Testis (tissue), 2 donors: ENCODE measurements at regions not wholly inside any gene's neighbourhood (a gene's known extent, or its start where the extent isn't known, plus 50 kb on each side); places are given as distances from the start of the nearest gene placed in this dataset.

Experiments used
- DNase-seq: peaks from one replicate; pipeline ENCODE4 v3.0.0-alpha.2; 2019
- H3K27ac ChIP-seq, 2 donors: fragments of 200-600 bp; sonication (generic); one replicate each; pipeline ENCODE4 v1.5.1; 2019
- H3K27me3 ChIP-seq: fragments of 200-600 bp; sonication (generic); one replicate; pipeline ENCODE4 v1.5.1; 2019
- H3K36me3 ChIP-seq: fragments of 200-600 bp; sonication (generic); one replicate; pipeline ENCODE4 v1.5.1; 2017; ENCODE audit warnings: low read depth; ENCODE audit errors: missing control alignments
- H3K4me1 ChIP-seq: fragments of 200-600 bp; sonication (generic); one replicate; pipeline ENCODE4 v1.5.1; 2019
- H3K4me3 ChIP-seq, 2 donors: fragments of 200-600 bp; sonication (generic); one replicate each; pipeline ENCODE4 v1.5.1; 2017 to 2019
- H3K9me3 ChIP-seq: fragments of 200-600 bp; sonication (generic); one replicate; pipeline ENCODE4 v1.5.1; 2017
- POLR2A ChIP-seq: fragments of 450-650 bp; IDR thresholded peaks from one replicate; pipeline ENCODE4 v1.6.1; 2017; ENCODE audit warnings: antibody characterized with exemption, mild to moderate bottlenecking, moderate library complexity
- WGBS, 2 donors: methylation state at CpG; one replicate each; pipeline ENCODE4 v1.1.5; 2018; 5-methylcytosine and 5-hydroxymethylcytosine counted together
- intact Hi-C: fragments of 100-400 bp; cut with DNase I; formaldehyde crosslinking; loops from one replicate; pipeline ENCODE4 v1.15.1; 2023; ENCODE audit warnings: low total_unique reads
- TF ChIP-seq, protein P1 (sequence below), 3 experiments: fragments of 450-650 bp in 2 of 3; fragments of 200-600 bp in 1 of 3; sonication (generic) in 1 of 3; IDR thresholded peaks; one replicate each; pipeline ENCODE4 v1.5.1; 2016 to 2019; ENCODE audit warnings: antibody characterized with exemption in 3 of 3, mild to moderate bottlenecking in 2 of 3, moderate library complexity in 1 of 3

DNA sequence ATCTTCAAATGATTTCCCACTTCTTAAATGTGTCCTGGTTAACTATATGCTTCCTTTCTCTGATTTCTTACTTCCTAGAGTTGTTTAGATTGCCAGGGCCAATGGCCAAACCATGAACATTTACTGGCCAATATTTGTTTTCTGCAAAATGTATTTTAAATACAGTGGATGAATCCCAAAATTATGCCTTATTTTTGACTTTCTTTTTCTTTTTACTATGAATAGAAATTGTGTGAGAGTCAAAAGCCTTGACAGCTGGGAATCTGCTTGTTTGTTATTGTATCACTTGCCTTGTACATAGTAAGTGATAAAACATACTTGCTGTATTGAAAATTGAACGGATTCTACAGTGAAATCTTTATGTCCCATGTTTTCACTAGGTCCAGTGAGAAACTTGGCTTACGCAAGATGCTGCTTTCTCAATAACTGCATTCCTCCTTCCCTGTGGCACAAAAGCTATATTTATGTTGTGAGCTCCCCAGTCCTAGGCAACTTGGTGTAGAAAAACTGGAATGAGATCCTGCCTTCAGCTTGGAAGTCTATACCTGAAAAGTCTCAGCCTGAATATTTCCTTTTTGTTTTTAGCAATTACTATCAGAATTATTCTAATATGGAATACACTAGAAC, 295.2 kb downstream of the EPHA7 start:
- Histone ChIP-seq H3K27me3 (no peaks in the 10 kb centered on the region), H3K27ac (no peak overlapping the region), H3K4me3 (no peak overlapping the region), H3K4me1 (no peaks in the 10 kb centered on the region), H3K9me3 (no peaks in the 10 kb centered on the region), H3K36me3 (no peaks in the 10 kb centered on the region)
- 73 to 75% methylated on average over 2 of the region's 2 CpGs for WGBS, 2 donors
- intact Hi-C loops, result no loop called here
- no peak for DNase-seq
- TF ChIP-seq POLR2A, result no peak
- TF ChIP-seq, protein P1, sequence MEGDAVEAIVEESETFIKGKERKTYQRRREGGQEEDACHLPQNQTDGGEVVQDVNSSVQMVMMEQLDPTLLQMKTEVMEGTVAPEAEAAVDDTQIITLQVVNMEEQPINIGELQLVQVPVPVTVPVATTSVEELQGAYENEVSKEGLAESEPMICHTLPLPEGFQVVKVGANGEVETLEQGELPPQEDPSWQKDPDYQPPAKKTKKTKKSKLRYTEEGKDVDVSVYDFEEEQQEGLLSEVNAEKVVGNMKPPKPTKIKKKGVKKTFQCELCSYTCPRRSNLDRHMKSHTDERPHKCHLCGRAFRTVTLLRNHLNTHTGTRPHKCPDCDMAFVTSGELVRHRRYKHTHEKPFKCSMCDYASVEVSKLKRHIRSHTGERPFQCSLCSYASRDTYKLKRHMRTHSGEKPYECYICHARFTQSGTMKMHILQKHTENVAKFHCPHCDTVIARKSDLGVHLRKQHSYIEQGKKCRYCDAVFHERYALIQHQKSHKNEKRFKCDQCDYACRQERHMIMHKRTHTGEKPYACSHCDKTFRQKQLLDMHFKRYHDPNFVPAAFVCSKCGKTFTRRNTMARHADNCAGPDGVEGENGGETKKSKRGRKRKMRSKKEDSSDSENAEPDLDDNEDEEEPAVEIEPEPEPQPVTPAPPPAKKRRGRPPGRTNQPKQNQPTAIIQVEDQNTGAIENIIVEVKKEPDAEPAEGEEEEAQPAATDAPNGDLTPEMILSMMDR (IDR thresholded peaks at IDR 0.05), result no peak

DNA sequence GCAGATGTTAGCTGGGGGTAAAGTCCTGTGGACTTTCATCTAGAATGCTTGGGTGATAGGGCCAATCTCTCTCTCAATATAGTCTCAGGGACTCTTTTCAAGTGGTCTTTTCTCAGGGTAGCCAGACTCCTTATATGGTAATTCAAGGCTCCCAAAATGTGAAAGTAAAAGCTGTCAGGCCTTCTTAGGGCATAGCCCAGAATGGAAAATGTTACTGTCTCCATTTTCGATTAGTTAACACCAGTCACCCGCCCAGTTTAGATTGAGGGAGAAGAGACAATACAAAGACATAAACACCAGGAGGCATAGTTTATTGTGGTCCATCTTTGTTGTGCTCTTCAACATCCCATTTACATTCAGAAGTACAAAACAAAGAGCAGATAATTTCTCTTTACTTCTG, 295.8 kb downstream of the EPHA7 start:
- TF ChIP-seq, protein P1 (IDR thresholded peaks at IDR 0.05), result no peak
- no peak for TF ChIP-seq POLR2A
- H3K4me1 ChIP-seq, result no peaks in the 10 kb centered on the region
- 84 to 93% methylated on average over 2 of the region's 2 CpGs for WGBS, 2 donors
- H3K27ac ChIP-seq, result no peak overlapping the region
- H3K27me3 ChIP-seq, result no peaks in the 10 kb centered on the region
- no peaks in the 10 kb centered on the region for H3K36me3 ChIP-seq
- no peak for DNase-seq
- intact Hi-C loops, result no loop called here
- H3K4me3 ChIP-seq, result no peak overlapping the region
- no peaks in the 10 kb centered on the region for H3K9me3 ChIP-seq

DNA sequence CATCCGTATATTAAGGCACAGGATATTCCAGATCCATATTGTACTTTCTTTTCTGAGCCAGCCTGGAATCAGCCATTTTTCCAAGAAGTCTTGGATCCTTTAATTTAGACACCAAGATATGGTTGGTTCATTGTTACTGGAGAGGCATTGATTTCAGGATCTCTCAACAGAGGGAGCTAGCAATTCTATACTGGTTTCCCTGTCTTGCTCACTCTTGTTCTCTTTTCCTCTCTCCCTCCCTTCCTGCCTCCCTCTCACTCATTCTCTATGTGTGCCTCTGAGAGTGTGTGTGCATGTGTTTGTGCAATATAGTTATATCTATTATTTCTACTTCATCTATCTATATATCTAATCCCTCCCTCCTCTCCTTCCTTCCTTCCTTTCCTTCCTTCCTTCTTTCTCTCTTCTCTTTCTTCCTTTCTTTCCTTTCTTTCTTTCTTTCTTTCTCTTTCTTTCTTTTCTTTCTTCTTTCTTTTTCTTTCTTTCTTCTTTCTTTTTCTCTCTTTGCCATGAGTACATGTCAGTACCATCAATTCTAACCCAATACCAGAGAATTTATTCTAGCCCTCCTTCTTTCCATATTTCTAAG, 299.1 kb downstream of the EPHA7 start:
- Histone ChIP-seq H3K36me3 (no peaks in the 10 kb centered on the region), H3K4me1 (no peaks in the 10 kb centered on the region), H3K27me3 (no peaks in the 10 kb centered on the region), H3K27ac (no peak overlapping the region), H3K9me3 (no peaks in the 10 kb centered on the region), H3K4me3 (no peak overlapping the region)
- no peak for DNase-seq
- intact Hi-C loops, result no loop called here
- no peak for TF ChIP-seq POLR2A
- TF ChIP-seq, protein P1 (IDR thresholded peaks at IDR 0.05), result no peak
- WGBS, 2 donors, result 82 to 88% methylated on average over 1 of the region's 1 CpG

DNA sequence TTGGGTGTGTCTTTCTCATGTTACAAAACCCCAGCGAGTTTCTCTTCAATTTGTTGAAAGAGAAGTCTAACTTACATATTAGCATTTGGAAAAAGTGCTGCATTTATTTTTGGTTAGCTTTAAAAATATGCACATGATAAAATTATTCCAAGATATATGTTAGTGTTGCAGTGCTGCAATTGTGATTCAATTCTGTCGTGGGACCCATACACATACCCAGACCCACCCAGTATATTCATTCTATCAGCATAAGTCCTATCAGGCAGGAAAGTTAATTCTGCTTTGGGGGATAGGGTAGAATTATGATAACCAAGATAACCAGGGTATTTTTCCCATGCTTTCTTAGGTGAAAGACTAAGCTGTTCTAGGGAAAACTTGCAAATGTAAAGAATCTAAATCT, 313.5 kb downstream of the EPHA7 start:
- no peak for TF ChIP-seq POLR2A
- TF ChIP-seq, protein P1 (IDR thresholded peaks at IDR 0.05), result no peak
- Histone ChIP-seq H3K4me3 (no peak overlapping the region), H3K36me3 (no peaks in the 10 kb centered on the region), H3K9me3 (no peaks in the 10 kb centered on the region), H3K4me1 (no peaks in the 10 kb centered on the region), H3K27ac (no peak overlapping the region), H3K27me3 (no peaks in the 10 kb centered on the region)
- intact Hi-C loops, result no loop called here
- 89 to 93% methylated on average over 2 of the region's 2 CpGs for WGBS, 2 donors
- DNase-seq, result no peak

DNA sequence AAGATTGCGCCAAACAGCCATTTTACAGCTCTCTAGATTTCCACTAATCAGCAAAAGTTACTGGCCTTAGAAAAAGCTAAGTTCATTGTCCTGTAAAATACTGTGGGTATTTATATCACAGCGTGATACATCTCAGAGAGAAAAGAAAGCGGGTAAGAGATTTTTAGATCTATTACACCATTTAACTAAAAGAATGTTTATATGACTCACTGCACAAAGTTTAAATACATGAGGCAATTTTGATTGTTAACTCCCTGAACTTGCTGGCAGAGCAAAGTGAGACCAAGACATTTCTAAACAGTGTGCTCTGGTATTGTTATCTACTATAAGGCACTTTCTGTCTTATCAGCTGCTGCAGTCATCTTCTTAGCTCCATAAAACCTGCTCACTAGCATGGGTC, 314.3 kb downstream of the EPHA7 start:
- intact Hi-C loops, result no loop called here

More for the DNA sequence above, 314.3 kb downstream of the EPHA7 start:
- Histone ChIP-seq H3K9me3 (no peaks in the 10 kb centered on the region), H3K27ac (no peak overlapping the region), H3K4me1 (no peaks in the 10 kb centered on the region), H3K4me3 (no peak overlapping the region), H3K27me3 (no peaks in the 10 kb centered on the region), H3K36me3 (no peaks in the 10 kb centered on the region)
- no peak for TF ChIP-seq POLR2A
- TF ChIP-seq, protein P1 (IDR thresholded peaks at IDR 0.05), result no peak
- DNase-seq, result no peak
- 70 to 83% methylated on average over 3 of the region's 3 CpGs for WGBS, 2 donors
